HG02763 (cell line): ENCODE measurements at regions not wholly inside any gene's neighbourhood (a gene's known extent, or its start where the extent isn't known, plus 50 kb on each side); places are given as distances from the start of the nearest gene placed in this dataset.

Experiments
- ATAC-seq: cut with Tn5 transposase; IDR thresholded peaks from one replicate; pipeline ENCODE4 v1.9.1; 2021; ENCODE audit warnings: mild to moderate bottlenecking, moderate library complexity; ENCODE audit not compliant: unreplicated experiment

- no peak for ATAC-seq
These were observed 97.0 kb upstream of the JAG1 start for GRCh38 chr20:10770753-10771152.

- no peak for ATAC-seq
These were observed 97.8 kb upstream of the JAG1 start for GRCh38 chr20:10771435-10772140.

GRCh38 chr20:10774357-10774943 is 100.7 kb upstream of the JAG1 start:
- ATAC-seq = no peak

GRCh38 chr20:10777710-10778109 is 103.9 kb upstream of the JAG1 start:
- no peak for ATAC-seq

- ATAC-seq = no peak
These were observed 106.1 kb upstream of the JAG1 start for GRCh38 chr20:10779911-10780310.

- no peak for ATAC-seq
These were observed 107.1 kb upstream of the JAG1 start for GRCh38 chr20:10780901-10781300.

GRCh38 chr20:10781526-10781925 is 107.7 kb upstream of the JAG1 start:
- ATAC-seq = no peak

- no peak for ATAC-seq
These were observed 110.1 kb upstream of the JAG1 start for GRCh38 chr20:10783707-10784553.

GRCh38 chr20:10784554-10785183 is 110.9 kb upstream of the JAG1 start:
- ATAC-seq = no peak

GRCh38 chr20:10786678-10787077 is 112.9 kb upstream of the JAG1 start:
- ATAC-seq = no peak

- no peak for ATAC-seq
These were observed 114.3 kb upstream of the JAG1 start for GRCh38 chr20:10788055-10788454.

- no peak for ATAC-seq
These were observed 115.1 kb upstream of the JAG1 start for GRCh38 chr20:10788877-10789276.

GRCh38 chr20:10789386-10789785 is 115.6 kb upstream of the JAG1 start:
- ATAC-seq = no peak

GRCh38 chr20:10790013-10790412 is 116.2 kb upstream of the JAG1 start:
- no peak for ATAC-seq

- no peak for ATAC-seq
These were observed 118.5 kb upstream of the JAG1 start for GRCh38 chr20:10792291-10792690.

GRCh38 chr20:10793766-10794165 is 120.0 kb upstream of the JAG1 start:
- no peak for ATAC-seq

- ATAC-seq = no peak
These were observed 121.0 kb upstream of the JAG1 start for GRCh38 chr20:10794765-10795164.

- ATAC-seq = no peak
These were observed 121.7 kb upstream of the JAG1 start for GRCh38 chr20:10795286-10796026.

- ATAC-seq = no peak
These were observed 125.0 kb upstream of the JAG1 start for GRCh38 chr20:10798811-10799210.

GRCh38 chr20:10799735-10800134 is 125.9 kb upstream of the JAG1 start:
- ATAC-seq = no peak

GRCh38 chr20:10800288-10800687 is 126.5 kb upstream of the JAG1 start:
- ATAC-seq = no peak
